Stimulated activated CD4-positive, alpha-beta T cell treated with anti-CD3 and anti-CD28 coated beads, Interleukin-4, amount 100 ng/mL, for 48 hours (primary cell): ENCODE measurements at regions not wholly inside any gene's neighbourhood (a gene's known extent, or its start where the extent isn't known, plus 50 kb on each side); places are given as distances from the start of the nearest gene placed in this dataset.
"Not testable (repeated sequence)": the region's sequence is repeated elsewhere in the genome, so short reads cannot be mapped to it uniquely, and the experiment has no call there.

Experiments
- DNase-seq, 2 donors: peaks; one replicate each; pipeline ENCODE4 v3.0.0-alpha.2; 2020; ENCODE audit warnings: low read depth in 2 of 2

GRCh38 chr12:131627151-131628022 lies 83.5 kb upstream of the SFSWAP start:
- not testable (repeated sequence) for DNase-seq

DNA sequence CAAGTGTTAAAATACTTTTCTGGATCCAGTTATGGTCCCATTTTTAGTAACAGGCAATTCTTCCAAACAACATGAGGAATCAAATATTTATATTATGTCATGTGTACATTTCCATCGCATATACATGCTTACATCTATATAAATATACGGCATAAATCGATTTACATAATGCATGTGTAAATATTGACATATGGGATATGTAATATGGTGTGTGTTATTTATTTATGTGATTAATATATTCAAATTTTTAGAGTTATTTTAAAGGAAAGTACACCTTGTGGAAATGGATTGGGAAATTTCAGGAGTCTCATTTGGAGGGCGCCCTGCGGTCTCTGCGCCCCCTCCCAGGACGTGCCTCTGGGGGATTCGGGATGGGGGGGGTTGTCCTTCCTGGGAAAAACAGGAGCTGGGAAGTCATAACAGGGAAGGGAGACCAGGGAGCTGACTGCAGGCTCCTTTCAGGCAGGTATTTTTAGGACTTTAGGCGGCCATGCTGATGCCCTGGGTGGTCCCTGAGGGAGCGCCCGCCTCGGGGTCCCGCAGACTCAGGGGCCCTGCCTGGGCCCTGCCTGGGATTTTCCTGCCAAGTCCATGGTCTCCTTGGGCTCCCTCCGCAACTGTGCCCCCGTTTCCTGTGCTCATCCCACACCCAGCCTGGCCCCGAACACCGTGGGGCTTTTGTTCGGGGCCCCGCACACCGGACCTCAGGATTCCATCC lies 82.7 kb upstream of the SFSWAP start:
- DNase-seq = no peak

DNA sequence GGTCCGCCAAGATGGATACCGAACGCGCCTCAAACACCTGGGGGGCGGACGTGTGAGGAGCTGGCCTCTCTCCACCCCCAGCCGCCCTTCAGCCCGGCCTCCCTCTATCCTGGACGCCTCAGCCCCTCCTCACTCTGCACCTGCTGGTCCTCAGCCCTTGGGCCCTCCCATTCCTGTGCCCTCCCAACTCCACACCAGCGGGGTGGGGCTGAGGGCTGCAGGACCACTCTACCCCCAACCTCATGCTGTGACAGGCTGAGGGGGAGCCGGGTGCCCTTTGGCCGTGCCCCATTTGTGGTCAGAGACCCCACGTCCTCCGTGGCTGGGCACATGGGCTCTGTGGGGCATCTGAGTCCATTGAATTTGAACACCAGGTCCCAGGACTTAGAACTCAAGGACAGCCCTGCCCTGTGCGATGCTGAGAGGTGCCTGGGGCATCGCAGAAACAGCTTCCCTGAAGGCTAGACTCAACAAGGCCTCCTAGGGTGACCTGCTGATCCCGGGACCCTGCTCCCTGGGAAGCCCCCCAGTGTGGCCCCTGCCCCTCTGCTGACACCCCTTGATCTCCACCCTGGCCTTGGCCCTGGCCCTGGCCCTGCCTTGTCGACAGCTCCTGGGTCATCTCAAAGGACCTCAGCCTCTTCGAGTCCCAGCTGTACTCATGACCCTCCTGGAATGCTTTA lies 82.0 kb upstream of the SFSWAP start:
- no peak for DNase-seq

DNA sequence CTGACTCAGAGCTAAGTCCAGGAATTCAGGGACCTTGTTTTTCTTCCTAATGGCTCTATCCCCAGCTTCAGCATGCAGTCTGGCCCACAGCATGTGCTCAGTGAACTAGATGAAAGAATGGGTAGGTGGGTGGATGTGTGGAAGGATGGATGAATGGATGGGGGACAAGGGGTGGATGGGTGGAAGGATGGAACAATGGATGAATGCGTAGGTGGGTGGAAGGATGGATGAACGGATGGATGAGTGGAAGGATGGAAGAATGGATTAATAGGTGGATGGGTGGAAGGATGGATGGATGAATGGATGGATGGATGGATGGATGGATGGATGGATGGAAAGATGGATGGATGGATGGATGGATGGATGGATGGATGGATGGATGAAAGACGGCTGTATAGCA lies 79.7 kb upstream of the SFSWAP start:
- DNase-seq = no peak

GRCh38 chr12:131631889-131632651 lies 78.8 kb upstream of the SFSWAP start:
- DNase-seq = not testable (repeated sequence)

DNA sequence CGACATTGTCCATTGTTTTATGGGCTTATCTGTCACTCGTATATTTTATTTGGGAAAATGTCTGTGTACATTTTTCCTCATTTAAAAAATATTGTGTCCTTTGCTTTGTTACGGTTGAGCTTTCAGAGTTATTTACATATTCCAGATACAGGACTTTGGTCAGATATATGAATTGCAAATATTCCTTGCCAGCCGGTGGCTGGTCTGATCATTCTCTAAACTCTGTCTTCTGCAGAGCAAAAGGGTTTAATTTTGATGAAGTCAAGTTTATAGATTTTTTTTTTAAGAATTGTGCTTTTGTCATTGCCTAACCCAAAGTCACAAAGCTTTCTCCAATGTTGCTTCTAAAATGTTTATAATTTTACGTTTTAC lies 78.3 kb upstream of the SFSWAP start:
- not testable (repeated sequence) for DNase-seq

- not testable (repeated sequence) for DNase-seq
Observed at GRCh38 chr12:131633610-131634009, 77.3 kb upstream of the SFSWAP start.

GRCh38 chr12:131634037-131634436 lies 76.9 kb upstream of the SFSWAP start:
- DNase-seq = no peak

DNA sequence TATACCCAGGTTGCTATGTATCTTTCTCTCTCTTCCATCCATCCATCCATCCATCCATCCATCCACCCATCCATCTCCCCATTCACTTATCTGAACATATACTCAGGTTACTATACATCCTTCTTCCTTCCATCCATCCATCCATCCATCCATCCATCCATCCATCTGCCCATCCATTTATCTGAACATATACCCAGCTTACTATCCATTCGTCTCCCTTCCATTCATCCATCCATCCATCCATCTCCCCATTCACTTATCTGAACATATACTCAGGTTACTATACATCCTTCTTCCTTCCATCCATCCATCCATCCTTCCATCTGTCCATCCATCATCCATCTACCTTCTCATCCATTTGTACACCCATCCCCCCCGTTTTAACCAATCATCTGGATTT lies 75.9 kb upstream of the SFSWAP start:
- DNase-seq = not testable (repeated sequence)

DNA sequence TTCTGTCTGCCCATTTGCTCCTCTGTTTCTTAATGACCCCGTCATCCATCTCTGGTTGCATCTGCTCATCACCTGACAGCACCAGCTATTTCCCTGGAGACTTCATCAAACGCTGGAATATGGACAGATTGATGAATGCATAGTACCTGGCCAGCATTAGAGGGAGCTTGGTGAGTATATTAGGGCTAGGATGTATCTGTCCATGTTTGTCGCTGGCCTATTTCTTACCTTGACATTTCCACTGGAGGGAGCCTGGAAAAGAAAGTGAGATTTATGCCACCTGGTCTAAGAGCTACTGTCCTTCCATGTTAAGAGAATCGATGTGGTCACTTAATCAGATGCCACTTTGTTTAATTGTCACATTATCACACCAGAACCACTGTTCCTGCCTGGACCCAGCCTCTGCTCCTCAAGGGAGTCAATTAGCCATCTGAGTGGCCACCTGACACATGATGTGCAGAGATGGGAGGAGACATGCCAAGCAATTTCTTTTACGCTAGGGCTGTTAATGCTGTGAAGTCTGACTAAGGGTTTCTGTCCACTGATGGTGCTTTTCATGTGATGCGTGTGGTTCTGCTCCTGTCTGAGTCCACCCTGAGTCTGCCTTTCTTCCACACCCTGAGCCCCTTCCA lies 75.3 kb upstream of the SFSWAP start:
- no peak for DNase-seq

GRCh38 chr12:131636266-131636665 lies 74.6 kb upstream of the SFSWAP start:
- DNase-seq = no peak

GRCh38 chr12:131636940-131637750 lies 73.7 kb upstream of the SFSWAP start:
- DNase-seq = no peak

- no peak for DNase-seq
Observed at GRCh38 chr12:131637986-131638385, 72.9 kb upstream of the SFSWAP start.

DNA sequence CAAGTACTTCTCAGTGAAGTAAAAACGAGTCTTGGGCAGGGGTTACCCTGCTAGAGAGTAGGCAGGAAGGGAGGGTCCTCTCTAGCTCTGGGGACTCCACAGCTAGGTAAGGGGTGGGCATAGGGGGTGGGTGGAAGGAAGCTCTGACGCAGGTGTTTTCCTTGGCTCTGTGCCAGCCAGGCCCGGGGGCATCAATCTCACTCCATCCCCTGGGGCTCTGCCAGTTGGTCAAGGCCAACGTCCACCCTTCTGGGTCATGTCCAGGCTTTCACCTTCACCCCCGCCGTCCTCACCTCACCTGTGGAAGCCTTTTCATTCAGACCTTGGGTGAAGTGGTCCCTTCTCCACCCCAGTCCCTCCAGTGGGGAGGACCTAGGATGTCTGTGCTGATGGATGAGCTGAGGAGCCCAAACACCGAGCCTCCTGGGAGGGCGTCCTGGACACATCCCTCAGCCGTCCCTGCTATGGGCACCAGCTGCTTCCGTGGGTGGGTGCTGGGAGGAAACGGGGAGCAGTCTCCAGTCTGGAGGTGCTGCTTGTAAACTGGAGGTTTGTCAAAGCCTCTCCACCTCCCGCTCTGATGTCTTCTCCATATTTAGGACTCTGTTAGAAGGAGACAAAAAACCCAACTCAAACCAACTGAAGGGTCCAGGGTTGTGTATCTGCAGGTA lies 71.5 kb upstream of the SFSWAP start:
- no peak for DNase-seq

- DNase-seq = no peak
Observed at GRCh38 chr12:131640525-131640924, 70.4 kb upstream of the SFSWAP start.

- DNase-seq = no peak
Observed at GRCh38 chr12:131641315-131641714, 69.6 kb upstream of the SFSWAP start.

GRCh38 chr12:131642101-131642540 lies 68.8 kb upstream of the SFSWAP start:
- no peak for DNase-seq

DNA sequence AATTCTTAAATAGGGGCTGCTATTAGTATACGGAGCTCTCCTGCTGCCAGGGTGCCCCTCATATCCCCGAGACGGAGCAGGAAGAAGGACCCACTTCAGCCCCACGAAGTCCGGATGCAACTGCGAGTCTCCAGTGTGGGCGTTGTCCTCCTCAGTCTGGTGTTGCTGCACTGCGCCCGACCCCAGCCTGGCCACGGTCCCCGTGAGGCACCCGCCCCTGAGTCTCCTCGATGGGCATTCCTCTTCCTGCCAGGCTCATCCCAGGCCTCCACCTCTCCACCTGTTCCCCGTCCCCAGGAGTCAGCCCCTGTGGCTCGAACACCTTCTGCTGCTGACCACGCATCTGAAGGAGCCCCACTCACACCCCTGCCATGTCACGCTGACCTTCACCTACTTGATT lies 68.1 kb upstream of the SFSWAP start:
- DNase-seq = no peak

DNA sequence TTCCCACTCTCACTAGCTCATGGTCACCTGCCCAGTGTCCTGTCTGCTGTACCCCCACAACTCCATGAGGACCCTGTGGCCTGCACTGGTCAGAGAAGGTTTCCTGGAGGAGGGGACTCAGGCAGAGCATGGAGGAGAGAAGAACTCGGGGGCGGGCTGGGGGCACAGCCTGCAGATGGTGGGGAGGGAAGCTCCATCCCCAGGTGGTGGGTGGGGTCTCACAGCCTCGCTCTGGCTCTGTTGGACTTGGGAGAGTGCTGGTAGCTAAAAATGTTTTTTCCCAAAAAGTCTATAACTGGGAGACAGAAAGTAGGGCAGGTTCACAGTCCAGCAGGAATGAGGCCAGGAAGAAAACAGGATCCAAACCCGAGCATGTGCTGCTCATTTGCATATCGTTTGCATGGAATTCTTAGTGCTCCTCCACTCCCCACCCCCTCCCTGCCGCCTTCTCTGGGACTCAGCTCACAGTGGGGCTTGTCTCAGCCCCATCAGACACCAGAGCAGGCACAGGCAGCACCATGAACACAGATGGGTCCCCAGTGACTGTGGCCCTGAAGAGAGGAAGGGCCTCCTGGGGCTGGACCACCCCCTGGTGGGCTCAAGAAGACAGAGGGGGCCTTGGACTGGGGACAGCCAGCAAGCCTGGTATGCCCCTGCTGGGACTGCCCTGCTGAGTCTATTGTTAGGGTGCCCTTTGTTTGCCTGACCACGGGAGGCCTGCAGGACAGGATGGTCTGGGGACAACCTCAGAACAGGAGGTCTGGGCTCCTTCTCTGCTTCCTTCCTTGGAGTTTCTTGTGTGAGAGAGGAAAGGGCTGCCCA lies 67.0 kb upstream of the SFSWAP start:
- DNase-seq = no peak
